HL-60 (cell line): ENCODE measurements at regions not wholly inside any gene's neighbourhood (a gene's known extent, or its start where the extent isn't known, plus 50 kb on each side); places are given as distances from the start of the nearest gene placed in this dataset.

Source experiments
- GABPA ChIP-seq: IDR thresholded peaks from 2 replicates; pipeline ENCODE4 v1.6.1; 2012; ENCODE audit warnings: low read depth
- POLR2AphosphoS5 ChIP-seq: IDR thresholded peaks from 2 replicates; pipeline ENCODE4 v1.6.1; 2012; ENCODE audit warnings: low read depth
- REST ChIP-seq: IDR thresholded peaks from 2 replicates; pipeline ENCODE4 v1.6.1; 2012; ENCODE audit warnings: low read depth; ENCODE audit not compliant: insufficient replicate concordance
- SPI1 ChIP-seq: IDR thresholded peaks from 2 replicates; pipeline ENCODE4 v1.6.1; 2012; ENCODE audit warnings: low read depth, mild to moderate bottlenecking, borderline replicate concordance
- TF ChIP-seq, protein P1 (sequence below): IDR thresholded peaks from one replicate; pipeline ENCODE4 v1.5.1; 2011; ENCODE audit warnings: low read length, control low read depth, inconsistent platforms; ENCODE audit not compliant: insufficient read depth

DNA sequence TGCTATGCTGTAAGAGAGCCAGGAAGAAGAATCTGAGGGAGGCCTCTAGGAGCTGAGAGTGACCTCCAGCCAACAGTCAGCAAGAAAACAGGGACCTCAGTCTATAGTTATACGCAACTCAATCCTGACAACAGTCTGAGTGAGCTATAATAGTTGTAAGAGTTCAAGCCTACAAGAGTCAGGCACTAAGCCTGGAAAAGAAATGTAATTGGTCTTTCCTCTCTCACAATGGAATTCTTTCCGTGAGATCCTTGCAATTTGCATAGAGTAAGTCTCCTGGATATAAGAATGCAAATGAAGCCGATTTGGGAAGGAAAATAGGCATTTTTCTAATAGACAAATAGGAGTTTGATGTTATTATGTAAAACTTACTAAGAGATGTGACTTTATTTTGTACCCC is 1332.6 kb upstream of the CELF4 start:
- TF ChIP-seq, protein P1, sequence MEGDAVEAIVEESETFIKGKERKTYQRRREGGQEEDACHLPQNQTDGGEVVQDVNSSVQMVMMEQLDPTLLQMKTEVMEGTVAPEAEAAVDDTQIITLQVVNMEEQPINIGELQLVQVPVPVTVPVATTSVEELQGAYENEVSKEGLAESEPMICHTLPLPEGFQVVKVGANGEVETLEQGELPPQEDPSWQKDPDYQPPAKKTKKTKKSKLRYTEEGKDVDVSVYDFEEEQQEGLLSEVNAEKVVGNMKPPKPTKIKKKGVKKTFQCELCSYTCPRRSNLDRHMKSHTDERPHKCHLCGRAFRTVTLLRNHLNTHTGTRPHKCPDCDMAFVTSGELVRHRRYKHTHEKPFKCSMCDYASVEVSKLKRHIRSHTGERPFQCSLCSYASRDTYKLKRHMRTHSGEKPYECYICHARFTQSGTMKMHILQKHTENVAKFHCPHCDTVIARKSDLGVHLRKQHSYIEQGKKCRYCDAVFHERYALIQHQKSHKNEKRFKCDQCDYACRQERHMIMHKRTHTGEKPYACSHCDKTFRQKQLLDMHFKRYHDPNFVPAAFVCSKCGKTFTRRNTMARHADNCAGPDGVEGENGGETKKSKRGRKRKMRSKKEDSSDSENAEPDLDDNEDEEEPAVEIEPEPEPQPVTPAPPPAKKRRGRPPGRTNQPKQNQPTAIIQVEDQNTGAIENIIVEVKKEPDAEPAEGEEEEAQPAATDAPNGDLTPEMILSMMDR = no peak
- TF ChIP-seq REST (no peak), POLR2AphosphoS5 (no peak), GABPA (no peak), SPI1 (no peak)
